Tibial artery (tissue), 4 donors: ENCODE measurements at regions not wholly inside any gene's neighbourhood (a gene's known extent, or its start where the extent isn't known, plus 50 kb on each side); places are given as distances from the start of the nearest gene placed in this dataset.
"Not testable (repeated sequence)": the region's sequence is repeated elsewhere in the genome, so short reads cannot be mapped to it uniquely, and the experiment has no call there.

Experiments
- DNase-seq, 2 donors: peaks; one replicate each; pipeline ENCODE4 v3.0.0-alpha.2; 2019
- H3K27ac ChIP-seq, 2 donors: fragments of 200-600 bp; sonication (generic) in 1 of 2; 1 replicate in 1 of 2; 2 replicates in 1 of 2; pipeline ENCODE4 v1.5.1; 2018 to 2019; ENCODE audit warnings: mild to moderate bottlenecking in 1 of 2
- H3K27me3 ChIP-seq, 2 donors: fragments of 200-600 bp; sonication (generic) in 1 of 2; one replicate each; pipeline versions ENCODE4 v1.5.1 to v1.6.0; 2016 to 2019
- H3K36me3 ChIP-seq, 3 donors: fragments of 200-600 bp; sonication (generic) in 2 of 3; one replicate each; pipeline ENCODE4 v1.5.1; 2016 to 2019; ENCODE audit warnings: mild to moderate bottlenecking in 2 of 3
- H3K4me1 ChIP-seq, 4 donors: fragments of 200-600 bp; sonication (generic) in 2 of 4; 1 replicate in 3 of 4; 2 replicates in 1 of 4; pipeline ENCODE4 v1.5.1; 2016 to 2019
- H3K4me3 ChIP-seq, 2 donors: fragments of 200-600 bp; sonication (generic) in 1 of 2; 1 replicate in 1 of 2; 2 replicates in 1 of 2; pipeline ENCODE4 v1.5.1; 2018 to 2019; ENCODE audit warnings: mild to moderate bottlenecking in 2 of 2
- H3K9me3 ChIP-seq, 3 donors: fragments of 200-600 bp; sonication (generic) in 1 of 3; one replicate each; pipeline ENCODE4 v1.5.1; 2016 to 2019
- CTCF ChIP-seq, 2 experiments: fragments of 200-600 bp in 1 of 2; fragments of 450-650 bp in 1 of 2; IDR thresholded peaks; one replicate each; pipeline ENCODE4 v1.5.1; 2017 to 2019; ENCODE audit warnings: antibody characterized with exemption in 2 of 2, mild to moderate bottlenecking in 1 of 2, moderate library complexity in 1 of 2
- intact Hi-C: fragments of 100-400 bp; cut with DNase I; formaldehyde crosslinking; loops from one replicate; pipeline ENCODE4 v1.15.0; 2023; ENCODE audit warnings: low total_unique reads

GRCh38 chr1:105083611-105084010, 1333.9 kb downstream of the AMY1C start:
- H3K9me3 ChIP-seq: no peaks in the 10 kb centered on the region
- TF ChIP-seq CTCF (IDR thresholded peaks at IDR 0.05): no peak

GRCh38 chr1:105087506-105087905, 1337.8 kb downstream of the AMY1C start:
- intact Hi-C loops: no loop called here
- no peak overlapping the region for H3K4me3 ChIP-seq
- no peaks in the 10 kb centered on the region for H3K36me3 ChIP-seq
- no peak overlapping the region for H3K27ac ChIP-seq
- no peaks in the 10 kb centered on the region for H3K27me3 ChIP-seq
- H3K9me3 ChIP-seq: no peaks in the 10 kb centered on the region
- H3K4me1 ChIP-seq: no peaks in the 10 kb centered on the region
- TF ChIP-seq CTCF (IDR thresholded peaks at IDR 0.05): no peak
- DNase-seq: no peak

More at GRCh38 chr1:105083611-105084010, 1333.9 kb downstream of the AMY1C start:
- no peaks in the 10 kb centered on the region for H3K36me3 ChIP-seq
- DNase-seq: no peak
- H3K27ac ChIP-seq: no peak overlapping the region
- no peaks in the 10 kb centered on the region for H3K27me3 ChIP-seq
- intact Hi-C loops: no loop called here
- no peaks in the 10 kb centered on the region for H3K4me1 ChIP-seq
- H3K4me3 ChIP-seq: no peak overlapping the region

- Histone ChIP-seq H3K4me3 (no peak overlapping the region), H3K9me3 (no peaks in the 10 kb centered on the region), H3K36me3 (no peaks in the 10 kb centered on the region), H3K4me1 (no peaks in the 10 kb centered on the region), H3K27me3 (no peaks in the 10 kb centered on the region), H3K27ac (no peak overlapping the region)
- no peak for TF ChIP-seq CTCF (IDR thresholded peaks at IDR 0.05)
- intact Hi-C loops: no loop called here
- DNase-seq: no peak
Observed at GRCh38 chr1:105088166-105088565, 1338.5 kb downstream of the AMY1C start.

GRCh38 chr1:105093893-105094292, 1344.2 kb downstream of the AMY1C start:
- intact Hi-C loops, H3K36me3 ChIP-seq, H3K27ac ChIP-seq, DNase-seq, H3K4me1 ChIP-seq, H3K9me3 ChIP-seq, H3K4me3 ChIP-seq, H3K27me3 ChIP-seq: not testable (repeated sequence)

GRCh38 chr1:105100102-105100501, 1350.4 kb downstream of the AMY1C start:
- no peaks in the 10 kb centered on the region for H3K9me3 ChIP-seq
- TF ChIP-seq CTCF (IDR thresholded peaks at IDR 0.05): no peak
- no peak overlapping the region for H3K4me3 ChIP-seq
- no peaks in the 10 kb centered on the region for H3K4me1 ChIP-seq
- no peaks in the 10 kb centered on the region for H3K36me3 ChIP-seq
- H3K27ac ChIP-seq: no peak overlapping the region
- intact Hi-C loops: no loop called here
- H3K27me3 ChIP-seq: no peaks in the 10 kb centered on the region
- no peak for DNase-seq

- Histone ChIP-seq H3K36me3 (no peaks in the 10 kb centered on the region), H3K27me3 (no peaks in the 10 kb centered on the region), H3K9me3 (no peaks in the 10 kb centered on the region), H3K4me3 (no peak overlapping the region), H3K4me1 (no peaks in the 10 kb centered on the region), H3K27ac (no peak overlapping the region)
- intact Hi-C loops: no loop called here
- DNase-seq: no peak
- TF ChIP-seq CTCF (IDR thresholded peaks at IDR 0.05): no peak
Observed at GRCh38 chr1:105101261-105101660, 1351.6 kb downstream of the AMY1C start.
